HEK293 (cell line): ENCODE measurements at regions not wholly inside any gene's neighbourhood (a gene's known extent, or its start where the extent isn't known, plus 50 kb on each side); places are given as distances from the start of the nearest gene placed in this dataset.

Source experiments
- CTCF ChIP-seq: fragments of 450-650 bp; formaldehyde crosslinking; IDR thresholded peaks from 2 replicates; pipeline ENCODE4 v1.5.1; 2016; ENCODE audit warnings: missing biosample characterization, missing genetic modification characterization
- HOXA7 ChIP-seq: sonication (generic); formaldehyde crosslinking; IDR thresholded peaks from 2 replicates; pipeline ENCODE4 v1.8.1; 2022; ENCODE audit warnings: missing genetic modification reagents, borderline replicate concordance
- ZNF121 ChIP-seq: fragments of 450-650 bp; formaldehyde crosslinking; IDR thresholded peaks from 2 replicates; pipeline ENCODE4 v1.5.1; 2016; ENCODE audit warnings: missing biosample characterization, missing genetic modification characterization
- ZNF169 ChIP-seq: fragments of 450-650 bp; formaldehyde crosslinking; IDR thresholded peaks from 2 replicates; pipeline ENCODE4 v1.5.1; 2016; ENCODE audit warnings: missing biosample characterization, missing genetic modification characterization
- ZNF280D ChIP-seq: fragments of 450-650 bp; formaldehyde crosslinking; IDR thresholded peaks from 2 replicates; pipeline ENCODE4 v1.5.1; 2016; ENCODE audit warnings: missing biosample characterization, missing genetic modification characterization
- ZNF677 ChIP-seq: fragments of 450-650 bp; IDR thresholded peaks from 2 replicates; pipeline ENCODE4 v1.5.0; 2018; ENCODE audit warnings: missing biosample characterization, mild to moderate bottlenecking, missing genetic modification characterization, moderate library complexity
- ZSCAN23 ChIP-seq: fragments of 450-650 bp; formaldehyde crosslinking; IDR thresholded peaks from 2 replicates; pipeline ENCODE4 v1.5.1; 2016; ENCODE audit warnings: missing biosample characterization, missing genetic modification characterization
- ZXDB ChIP-seq: fragments of 450-650 bp; formaldehyde crosslinking; IDR thresholded peaks from 2 replicates; pipeline ENCODE4 v1.5.1; 2016; ENCODE audit warnings: missing biosample characterization, missing genetic modification characterization

GRCh38 chr12:115461401-115461800 is 777.4 kb upstream of the TBX3 start:
- TF ChIP-seq ZNF169 (tag by site-specific recombination) (no peak), ZNF280D (no peak), ZXDB (no peak), ZSCAN23 (tag by site-specific recombination) (no peak), ZNF677 (tag by site-specific recombination) (no peak), CTCF (tag by site-specific recombination) (no peak), HOXA7 (CRISPR knock-in tag) (no peak), ZNF121 (no peak)
